ENCODE measurements at regions not wholly inside any gene's neighbourhood (a gene's known extent, or its start where the extent isn't known, plus 50 kb on each side); places are given as distances from the start of the nearest gene placed in this dataset.

- Histone ChIP-seq H3K4me2 (ENCODE audit: insufficient read depth, insufficient read length, low read length) (no peak overlapping the region), H2BK120ac (ENCODE audit: low read depth, low read length, poor library complexity, severe bottlenecking) (no peak overlapping the region)
Measured at GRCh38 chr6:118367314-118367713, 180.8 kb upstream of the PLN start.

More at GRCh38 chr6:118367314-118367713, 180.8 kb upstream of the PLN start:
- Histone ChIP-seq H4K91ac (ENCODE audit: insufficient read length, low read depth, low read length) (no peak overlapping the region), H3K23me2 (ENCODE audit: insufficient read length, low read depth, low read length, poor library complexity, severe bottlenecking) (no peaks in the 10 kb centered on the region), H3K79me2 (ENCODE audit: insufficient read depth, low read length) (no peaks in the 10 kb centered on the region), H3K4ac (ENCODE audit: low read depth, low read length) (no peak overlapping the region), H3K9ac (ENCODE audit: extremely low read depth, insufficient read length, low read length) (no peak overlapping the region), H3K27ac (ENCODE audit: insufficient read length, low read depth, low read length) (no peak overlapping the region), H3K14ac (ENCODE audit: insufficient read depth, low read length) (no peak overlapping the region), H2BK12ac (ENCODE audit: insufficient read length, low read depth, low read length) (no peak overlapping the region), H2BK5ac (ENCODE audit: insufficient read length, low read length) (no peak overlapping the region), H4K20me1 (ENCODE audit: control insufficient read depth, insufficient read depth, insufficient read length) (no peaks in the 10 kb centered on the region), H3K56ac (ENCODE audit: insufficient read length, low read depth, low read length) (no peak overlapping the region), H2BK15ac (ENCODE audit: low read depth, low read length) (no peak overlapping the region), H2BK20ac (ENCODE audit: low read depth, low read length, poor library complexity, severe bottlenecking) (no peak overlapping the region), H3K27me3 (ENCODE audit: insufficient read depth, low read length) (no peaks in the 10 kb centered on the region), H2AFZ (ENCODE audit: low read length) (no peak overlapping the region), H4K5ac (ENCODE audit: insufficient read length, low read depth, low read length) (no peak overlapping the region), H3K9me3 (ENCODE audit: control insufficient read depth, low read depth, low read length) (no peaks in the 10 kb centered on the region), H3K79me1 (ENCODE audit: insufficient read depth, low read depth, low read length, poor library complexity, severe bottlenecking) (no peaks in the 10 kb centered on the region), H3K18ac (ENCODE audit: insufficient read length, low read depth, low read length) (no peak overlapping the region), H2AK5ac (ENCODE audit: insufficient read length, low read length) (no peak overlapping the region), H4K8ac (replicated peaks; ENCODE audit: insufficient read length, low read depth, low read length) (no peak overlapping the region), H3K23ac (ENCODE audit: insufficient read length, low read depth, low read length) (no peak overlapping the region), H3T11ph (ENCODE audit: low read length) (no peak overlapping the region), H3K4me1 (ENCODE audit: insufficient read depth, low read length) (peaks cover 2% of the 10 kb centered on the region; the same call in 1 of the 2 replicates)
- Mint-ChIP-seq H3K27me3 (ENCODE audit: low read depth) (no peaks in the 10 kb centered on the region), H3K4me1 (no peaks in the 10 kb centered on the region), H3K36me3 (ENCODE audit: insufficient read depth in 1 of 3, low read depth in 3 of 3) (0 out of 7 replicates have a peak, but pooled peaks cover 0 to 4% (median 0%) of the 10 kb centered on the region in 3 experiments), H3K27ac (no peak overlapping the region; a peak in 1 of 7 replicates), H3K9me3 (peaks cover 10 to 13% of the 10 kb centered on the region in 2 experiments; a peak in 4 of 5 replicates), H3K4me3 (no peak overlapping the region)
- no peak for TF ChIP-seq CTCF (conservative IDR thresholded peaks at IDR 0.05)
- no peak for DNase-seq
